Fibroblast of skin of back (primary cell): ENCODE measurements at regions not wholly inside any gene's neighbourhood (a gene's known extent, or its start where the extent isn't known, plus 50 kb on each side); places are given as distances from the start of the nearest gene placed in this dataset.
"Not testable (repeated sequence)": the region's sequence is repeated elsewhere in the genome, so short reads cannot be mapped to it uniquely, and the experiment has no call there.

Experiments
- DNase-seq: peaks from one replicate; pipeline ENCODE4 v3.0.0-alpha.2; 2013

DNA sequence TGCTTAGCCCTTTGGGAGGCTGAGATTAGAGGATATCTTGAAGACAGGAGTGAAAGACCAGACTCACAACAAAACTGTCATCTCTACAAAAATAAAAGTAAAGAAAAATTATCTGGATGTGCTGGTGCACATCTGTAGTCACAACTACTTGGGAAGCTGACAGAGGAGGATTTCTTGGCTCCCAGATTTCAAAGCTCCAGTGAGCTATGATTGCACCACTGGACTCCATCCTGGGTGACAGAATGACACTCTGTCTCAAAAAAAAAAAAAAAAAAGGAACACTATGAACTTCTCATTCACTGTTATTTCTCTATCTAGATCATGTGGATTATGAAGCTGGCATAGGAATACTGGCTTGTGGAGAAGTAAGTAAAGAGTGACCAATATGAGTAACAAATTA lies 1400.0 kb downstream of the CDY2B start:
- no peak for DNase-seq

DNA sequence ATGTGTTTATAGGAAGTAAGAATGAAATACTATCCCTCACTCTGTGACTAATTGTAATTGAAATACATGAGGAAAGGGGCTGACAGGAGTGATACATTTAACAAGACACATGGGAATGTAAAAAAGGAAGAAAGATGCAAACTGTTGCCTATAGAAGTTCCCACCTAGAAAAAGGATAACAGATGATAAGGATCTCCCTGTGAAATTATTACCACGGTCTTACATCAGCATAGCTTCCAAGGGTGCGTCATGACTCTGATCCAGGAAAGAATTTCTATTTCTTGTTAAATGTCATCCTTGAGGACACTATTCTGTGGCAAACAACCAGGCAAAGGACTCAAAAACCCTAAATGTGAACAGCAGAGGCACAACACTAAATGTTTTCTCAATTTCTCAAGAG lies 1406.0 kb downstream of the CDY2B start:
- no peak for DNase-seq

DNA sequence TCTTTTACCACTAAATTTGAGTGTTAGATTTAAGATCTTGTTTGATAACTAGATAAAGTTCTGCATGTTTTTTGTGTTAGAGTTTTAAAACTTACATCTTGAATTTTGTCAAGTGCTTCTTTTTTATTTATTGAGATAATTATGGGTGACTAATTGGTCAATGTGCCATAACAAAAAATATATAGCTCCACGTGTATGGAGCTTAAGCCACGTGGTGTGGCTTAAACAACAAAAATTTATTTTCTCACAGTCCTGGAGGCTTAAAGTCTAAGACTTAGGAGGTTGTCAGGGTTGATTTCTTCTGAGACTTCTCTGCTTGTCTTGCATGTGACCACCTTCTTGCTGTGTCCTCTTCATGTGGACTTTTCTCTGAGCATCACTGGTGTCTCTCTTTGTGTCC lies 1425.2 kb downstream of the CDY2B start:
- DNase-seq: no peak

DNA sequence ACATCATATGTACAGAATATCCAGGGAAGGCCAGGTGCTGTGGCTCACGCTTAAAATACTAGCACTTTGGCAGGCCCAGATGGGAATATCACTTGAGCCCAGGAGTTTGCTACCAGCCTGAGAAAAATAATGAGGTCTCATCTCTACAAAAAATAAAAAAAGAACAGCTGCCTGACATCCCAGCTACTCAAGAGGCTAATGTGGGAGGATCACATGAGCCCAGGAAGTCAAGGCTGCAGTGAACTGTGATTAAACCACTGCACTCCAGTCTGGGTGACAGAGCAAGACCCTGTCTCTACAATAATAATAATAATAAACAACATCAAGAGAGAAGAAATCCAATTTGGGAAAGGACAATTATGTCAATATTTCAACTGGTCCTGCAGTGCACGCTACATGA lies 1433.9 kb downstream of the CDY2B start:
- DNase-seq: no peak

DNA sequence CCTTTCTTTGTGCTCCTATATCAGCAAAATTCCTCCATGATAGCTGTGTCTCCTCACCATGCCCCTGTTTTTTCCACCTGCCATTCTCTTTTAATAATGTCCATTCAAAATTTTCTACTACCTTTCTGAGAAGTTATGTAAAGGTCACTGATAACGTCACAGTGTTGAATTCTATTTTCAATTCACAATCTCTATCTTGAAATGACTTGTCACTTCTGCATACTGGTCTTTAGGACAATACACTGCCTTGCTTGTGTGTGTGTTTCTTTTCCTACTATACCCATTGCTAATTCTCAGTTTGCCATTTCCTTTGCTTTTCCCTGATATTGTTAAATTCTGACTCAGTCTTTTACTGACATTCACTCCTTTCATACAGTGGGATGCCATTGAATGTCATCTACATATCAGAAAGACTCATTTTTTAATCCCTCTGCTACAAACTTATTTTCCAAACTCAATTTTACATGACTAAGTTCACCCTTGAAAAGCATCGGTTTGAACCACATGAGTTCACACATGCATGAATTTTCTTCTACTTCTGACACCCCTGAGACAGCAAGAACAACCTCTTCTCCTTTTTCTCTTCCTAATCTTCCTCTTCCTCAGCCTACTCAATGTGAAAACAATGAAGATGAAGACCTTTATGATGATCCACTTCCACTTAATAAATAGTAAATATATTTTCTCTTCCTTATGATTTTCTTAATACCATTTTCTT lies 1470.7 kb downstream of the CDY2B start:
- not testable (repeated sequence) for DNase-seq

DNA sequence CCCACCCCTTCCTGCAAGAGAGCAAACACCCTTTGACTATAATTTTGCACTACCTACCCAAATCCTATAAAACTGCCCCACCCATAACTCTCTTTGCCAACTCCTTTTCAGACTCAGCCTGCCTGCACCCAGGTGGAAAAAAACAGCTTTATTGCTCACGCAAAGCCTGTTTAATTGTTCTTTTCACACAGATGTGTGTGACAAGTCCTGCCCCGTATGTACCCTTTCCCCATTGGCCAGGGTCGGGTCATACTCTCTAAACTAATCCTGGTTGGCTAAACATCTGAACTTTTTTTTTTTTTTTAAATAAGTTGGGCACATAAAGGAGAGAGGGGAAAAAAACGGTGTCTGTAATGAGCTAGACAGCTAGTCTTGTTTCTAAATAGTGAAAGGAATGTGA lies 1500.6 kb downstream of the CDY2B start:
- not testable (repeated sequence) for DNase-seq

DNA sequence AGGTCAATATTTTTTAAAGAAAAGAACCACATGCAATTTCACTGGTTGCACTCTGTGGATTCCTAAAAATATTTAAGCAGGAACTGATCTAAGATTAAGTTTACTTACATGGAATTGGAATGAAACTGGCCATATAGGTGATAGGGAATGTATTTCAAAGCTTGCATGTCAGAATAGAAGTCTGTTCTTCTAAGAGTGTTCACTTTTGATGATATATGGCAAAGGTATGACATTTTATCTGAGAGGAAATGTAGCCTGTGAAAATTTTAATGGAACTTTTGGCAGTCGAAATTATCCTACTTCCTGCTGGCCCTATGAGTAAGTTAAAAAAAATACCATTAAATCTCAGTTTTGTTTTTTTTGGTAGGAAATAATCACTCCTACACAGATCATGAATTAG lies 1538.4 kb downstream of the CDY2B start:
- DNase-seq: not testable (repeated sequence)

DNA sequence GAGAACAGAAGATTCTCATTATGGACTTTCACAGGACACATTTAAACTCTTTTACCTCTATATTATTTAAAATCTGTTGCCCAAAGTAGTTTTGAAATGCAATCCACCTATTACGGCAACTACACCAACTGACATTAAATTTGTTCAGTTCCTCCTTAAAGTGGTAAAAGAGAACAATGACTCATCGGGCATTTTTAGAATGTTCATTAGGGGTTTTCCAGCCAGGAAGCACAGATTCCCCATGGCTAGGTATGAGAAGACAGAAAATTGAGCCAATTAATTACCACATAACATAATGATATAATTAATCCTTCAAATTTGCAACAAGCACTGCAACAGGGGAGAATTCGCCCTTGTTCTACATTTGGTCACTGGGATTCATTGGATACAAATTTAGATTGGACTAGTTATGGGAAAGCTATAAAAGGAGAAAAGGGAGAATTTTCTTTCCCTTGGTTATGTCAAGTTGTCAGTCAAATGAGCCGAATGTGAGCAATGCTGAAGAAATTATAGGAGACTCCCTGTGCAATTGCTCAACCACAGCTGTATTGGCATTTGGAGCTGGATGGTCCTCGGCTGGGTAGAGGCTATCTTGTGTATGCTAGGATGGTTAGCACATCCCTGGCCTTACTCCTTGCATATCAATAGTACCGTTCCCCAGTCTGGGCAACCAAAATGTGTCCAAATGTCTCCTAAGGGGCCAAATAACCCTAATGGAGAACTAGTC lies 1549.8 kb downstream of the CDY2B start:
- DNase-seq: not testable (repeated sequence)

DNA sequence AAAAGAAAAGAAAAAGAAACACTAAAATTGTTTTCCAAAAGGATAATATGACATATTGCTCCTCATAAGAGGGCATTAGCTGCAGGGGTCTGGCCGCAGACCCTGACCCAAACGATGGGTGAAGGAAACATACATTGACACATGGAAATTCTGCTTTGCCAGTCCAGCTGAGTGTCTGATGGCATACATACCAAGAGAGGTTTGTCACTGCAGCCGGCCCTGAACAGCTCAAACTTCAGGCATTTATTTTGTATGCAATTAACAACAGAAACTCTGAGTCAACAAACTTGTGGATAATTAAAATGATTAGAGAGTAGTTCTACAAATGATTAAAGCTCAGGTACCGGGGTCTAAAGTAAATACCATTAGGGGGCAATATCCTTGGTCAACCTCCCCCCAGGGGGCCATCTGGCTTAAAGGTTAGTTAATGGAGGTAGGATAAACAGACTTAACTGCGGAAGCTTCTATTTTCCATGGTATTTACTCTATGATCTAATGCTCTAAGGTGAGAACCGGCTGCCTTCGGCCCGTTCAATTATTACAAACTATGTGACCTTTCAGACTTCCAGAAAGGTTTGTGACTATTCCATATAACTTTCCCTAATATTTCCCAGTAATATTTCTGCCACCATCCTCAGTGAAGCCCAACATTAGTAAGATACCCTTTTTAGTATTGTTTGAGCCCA lies 1550.7 kb downstream of the CDY2B start:
- not testable (repeated sequence) for DNase-seq
